Suprapubic skin (tissue), 4 donors: ENCODE measurements at regions not wholly inside any gene's neighbourhood (a gene's known extent, or its start where the extent isn't known, plus 50 kb on each side); places are given as distances from the start of the nearest gene placed in this dataset.

Experiments
- DNase-seq, 2 donors: peaks; one replicate each; pipeline ENCODE4 v3.0.0-alpha.2; 2019; ENCODE audit warnings: low spot score in 2 of 2
- H3K27ac ChIP-seq: fragments of 200-600 bp; sonication (generic); one replicate; pipeline ENCODE4 v1.5.1; 2019
- H3K27me3 ChIP-seq: fragments of 200-600 bp; sonication (generic); one replicate; pipeline ENCODE4 v1.5.1; 2019
- H3K36me3 ChIP-seq: fragments of 200-600 bp; sonication (generic); one replicate; pipeline ENCODE4 v1.5.1; 2019
- H3K4me1 ChIP-seq: fragments of 200-600 bp; sonication (generic); one replicate; pipeline ENCODE4 v1.5.1; 2019
- H3K4me3 ChIP-seq: fragments of 200-600 bp; sonication (generic); one replicate; pipeline ENCODE4 v1.5.1; 2019; ENCODE audit warnings: mild to moderate bottlenecking
- H3K9me3 ChIP-seq: fragments of 200-600 bp; sonication (generic); one replicate; pipeline ENCODE4 v1.5.1; 2019
- EP300 ChIP-seq: sonication (generic); formaldehyde crosslinking; IDR thresholded peaks from one replicate; pipeline ENCODE4 v1.6.1; 2017; ENCODE audit warnings: antibody characterized with exemption
- POLR2A ChIP-seq, 2 donors: fragments of 450-650 bp; IDR thresholded peaks; one replicate each; pipeline ENCODE4 v1.6.1; 2017; ENCODE audit warnings: antibody characterized with exemption in 2 of 2, mild to moderate bottlenecking in 2 of 2, moderate library complexity in 2 of 2
- POLR2AphosphoS5 ChIP-seq, 3 donors: sonication (generic); formaldehyde crosslinking; IDR thresholded peaks; one replicate each; pipeline ENCODE4 v1.6.1; 2017; ENCODE audit warnings: antibody characterized with exemption in 3 of 3
- whole genome bisulfite sequencing: methylation state at CpG from one replicate; pipeline ENCODE4 v1.1.5; 2018; 5-methylcytosine and 5-hydroxymethylcytosine counted together
- TF ChIP-seq, protein P1 (sequence below), 2 donors: fragments of 200-600 bp in 1 of 2; fragments of 450-650 bp in 1 of 2; sonication (generic) in 1 of 2; IDR thresholded peaks; one replicate each; pipeline ENCODE4 v1.5.1; 2016 to 2019; ENCODE audit warnings: antibody characterized with exemption in 2 of 2, mild to moderate bottlenecking in 1 of 2, moderate library complexity in 1 of 2

DNA sequence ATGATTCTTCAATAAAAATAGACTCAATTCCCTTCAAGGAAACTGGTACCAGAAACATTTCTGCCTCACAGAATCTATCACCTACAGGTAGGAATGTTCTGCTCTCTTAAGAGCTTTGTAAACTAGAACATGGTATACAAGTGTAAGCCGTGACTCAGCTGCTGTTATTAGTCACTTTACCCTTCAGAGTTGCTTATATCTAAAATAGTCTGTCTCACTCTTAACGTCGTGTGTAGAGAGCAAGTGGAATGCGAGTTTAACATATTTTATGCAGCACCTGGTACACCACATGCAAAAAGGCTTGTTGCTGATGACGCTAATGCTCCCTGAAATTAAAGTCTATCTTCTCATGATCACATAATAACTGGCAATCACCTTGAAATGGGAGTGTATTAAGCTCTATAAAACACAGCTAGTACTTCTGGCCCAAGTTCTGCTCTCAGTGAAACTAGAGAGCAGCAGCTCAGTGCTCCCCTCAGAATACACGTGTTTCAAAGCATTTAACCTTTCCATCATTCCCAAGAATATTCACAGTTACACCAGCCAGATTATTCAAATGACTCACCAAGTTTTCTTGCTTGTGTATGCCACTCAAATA, 420.0 kb downstream of the ZEB2 start:
- Histone ChIP-seq H3K4me3 (no peak overlapping the region), H3K36me3 (no peaks in the 10 kb centered on the region), H3K4me1 (no peaks in the 10 kb centered on the region), H3K27ac (no peak overlapping the region), H3K9me3 (peaks cover 3% of the 10 kb centered on the region), H3K27me3 (no peaks in the 10 kb centered on the region)
- 75% methylated on average over 6 of the region's 6 CpGs for WGBS
- TF ChIP-seq POLR2AphosphoS5 (IDR thresholded peaks at IDR 0.05) (no peak), EP300 (no peak), POLR2A (IDR thresholded peaks at IDR 0.05) (no peak)
- TF ChIP-seq, protein P1, sequence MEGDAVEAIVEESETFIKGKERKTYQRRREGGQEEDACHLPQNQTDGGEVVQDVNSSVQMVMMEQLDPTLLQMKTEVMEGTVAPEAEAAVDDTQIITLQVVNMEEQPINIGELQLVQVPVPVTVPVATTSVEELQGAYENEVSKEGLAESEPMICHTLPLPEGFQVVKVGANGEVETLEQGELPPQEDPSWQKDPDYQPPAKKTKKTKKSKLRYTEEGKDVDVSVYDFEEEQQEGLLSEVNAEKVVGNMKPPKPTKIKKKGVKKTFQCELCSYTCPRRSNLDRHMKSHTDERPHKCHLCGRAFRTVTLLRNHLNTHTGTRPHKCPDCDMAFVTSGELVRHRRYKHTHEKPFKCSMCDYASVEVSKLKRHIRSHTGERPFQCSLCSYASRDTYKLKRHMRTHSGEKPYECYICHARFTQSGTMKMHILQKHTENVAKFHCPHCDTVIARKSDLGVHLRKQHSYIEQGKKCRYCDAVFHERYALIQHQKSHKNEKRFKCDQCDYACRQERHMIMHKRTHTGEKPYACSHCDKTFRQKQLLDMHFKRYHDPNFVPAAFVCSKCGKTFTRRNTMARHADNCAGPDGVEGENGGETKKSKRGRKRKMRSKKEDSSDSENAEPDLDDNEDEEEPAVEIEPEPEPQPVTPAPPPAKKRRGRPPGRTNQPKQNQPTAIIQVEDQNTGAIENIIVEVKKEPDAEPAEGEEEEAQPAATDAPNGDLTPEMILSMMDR (IDR thresholded peaks at IDR 0.05) = no peak
- no peak for DNase-seq

DNA sequence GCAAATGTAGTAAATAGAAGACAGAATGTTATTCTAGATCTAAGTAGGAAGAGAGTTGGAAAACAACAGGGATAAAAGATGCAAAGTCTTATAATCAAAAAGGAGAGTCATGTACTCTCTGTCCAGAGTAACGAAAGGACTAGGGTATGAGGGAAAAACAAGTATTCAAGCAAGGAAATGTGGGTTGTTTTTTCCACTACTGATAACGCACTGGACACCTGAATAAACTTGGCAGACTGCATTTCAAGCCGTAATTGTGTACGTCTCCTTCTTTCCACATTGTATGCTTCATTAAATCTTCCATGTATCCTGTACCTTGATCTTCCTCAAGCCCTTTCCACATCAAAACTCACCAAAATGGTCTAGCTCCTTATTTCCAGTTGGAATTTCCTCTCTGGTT, 420.6 kb downstream of the ZEB2 start:
- peaks cover under 1% of the 10 kb centered on the region for H3K9me3 ChIP-seq
- no peaks in the 10 kb centered on the region for H3K36me3 ChIP-seq
- H3K27me3 ChIP-seq = no peaks in the 10 kb centered on the region
- TF ChIP-seq POLR2A (IDR thresholded peaks at IDR 0.05) = no peak
- no peak for TF ChIP-seq EP300
- TF ChIP-seq, protein P1 (IDR thresholded peaks at IDR 0.05) = no peak
- TF ChIP-seq POLR2AphosphoS5 (IDR thresholded peaks at IDR 0.05) = no peak
- H3K4me3 ChIP-seq = no peak overlapping the region
- WGBS = 92% methylated on average over 4 of the region's 4 CpGs
- no peak for DNase-seq
- H3K27ac ChIP-seq = no peak overlapping the region
- no peaks in the 10 kb centered on the region for H3K4me1 ChIP-seq

DNA sequence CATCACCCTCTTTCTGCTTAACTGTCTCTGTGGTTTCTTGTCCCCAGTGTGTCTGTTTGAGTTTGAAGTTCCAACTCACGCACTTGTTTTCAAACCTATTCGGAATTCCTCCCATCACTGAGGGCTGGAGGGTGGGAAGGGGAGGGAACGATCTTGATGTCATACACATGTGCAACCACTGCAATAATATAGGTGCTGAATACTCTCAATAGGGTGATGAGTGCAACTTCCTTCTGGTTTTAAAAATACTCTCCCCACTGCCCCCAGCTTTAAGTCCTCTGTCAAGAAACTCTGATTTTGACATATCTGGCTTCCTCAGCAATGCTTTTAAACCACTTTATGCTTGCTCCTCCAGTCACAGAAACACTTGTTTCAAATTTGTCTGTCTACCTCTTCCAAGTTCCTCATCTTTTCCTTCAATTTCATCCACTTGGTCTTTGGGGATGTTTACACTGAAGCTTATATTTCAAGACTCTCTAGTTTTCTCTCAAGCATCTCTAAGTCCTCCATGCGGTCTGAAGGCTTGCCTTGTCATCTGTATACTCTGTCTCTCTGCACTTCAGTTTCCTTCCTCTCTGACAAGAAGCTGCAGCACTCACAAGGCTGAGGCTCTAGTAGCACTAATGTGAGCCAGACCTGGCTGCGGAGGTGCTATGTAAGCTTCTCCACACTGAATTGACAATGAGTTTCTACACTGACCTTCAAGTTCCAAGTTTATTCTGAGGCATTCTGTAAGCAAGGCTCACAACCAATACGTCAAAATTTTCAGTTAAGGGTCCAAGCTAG, 422.3 kb downstream of the ZEB2 start:
- Histone ChIP-seq H3K27ac (no peak overlapping the region), H3K9me3 (no peaks in the 10 kb centered on the region), H3K36me3 (no peaks in the 10 kb centered on the region), H3K4me1 (no peaks in the 10 kb centered on the region), H3K27me3 (no peaks in the 10 kb centered on the region), H3K4me3 (no peak overlapping the region)
- 81% methylated on average over 6 of the region's 6 CpGs for WGBS
- TF ChIP-seq POLR2AphosphoS5 (IDR thresholded peaks at IDR 0.05) (no peak), POLR2A (IDR thresholded peaks at IDR 0.05) (no peak), EP300 (no peak)
- TF ChIP-seq, protein P1 (IDR thresholded peaks at IDR 0.05) = no peak
- no peak for DNase-seq

DNA sequence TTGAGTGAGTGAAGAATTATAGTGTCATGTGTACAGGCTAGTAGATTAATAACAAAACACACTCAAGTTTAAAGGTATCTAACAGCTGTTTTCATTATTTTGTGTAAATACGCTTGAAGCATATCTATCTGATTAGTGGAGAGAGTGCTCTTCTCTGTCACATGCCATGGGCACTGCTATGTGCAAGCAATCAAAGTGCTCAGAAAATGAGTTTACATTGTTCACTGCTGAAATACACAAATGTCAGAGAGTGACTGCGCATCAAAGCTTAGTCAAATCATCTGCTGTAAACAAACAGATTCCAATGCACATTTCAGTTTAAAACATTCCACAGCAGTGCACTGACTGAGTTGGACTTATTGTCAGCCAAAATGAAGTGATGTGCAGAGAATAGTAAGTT, 423.4 kb downstream of the ZEB2 start:
- no peaks in the 10 kb centered on the region for H3K9me3 ChIP-seq
- no peak overlapping the region for H3K4me3 ChIP-seq
- no peaks in the 10 kb centered on the region for H3K4me1 ChIP-seq
- WGBS = 75% methylated on average over 2 of the region's 2 CpGs
- H3K36me3 ChIP-seq = no peaks in the 10 kb centered on the region
- no peaks in the 10 kb centered on the region for H3K27me3 ChIP-seq
- TF ChIP-seq, protein P1 (IDR thresholded peaks at IDR 0.05) = no peak
- TF ChIP-seq POLR2AphosphoS5 (IDR thresholded peaks at IDR 0.05) (no peak), POLR2A (IDR thresholded peaks at IDR 0.05) (no peak), EP300 (no peak)
- no peak overlapping the region for H3K27ac ChIP-seq
- no peak for DNase-seq

DNA sequence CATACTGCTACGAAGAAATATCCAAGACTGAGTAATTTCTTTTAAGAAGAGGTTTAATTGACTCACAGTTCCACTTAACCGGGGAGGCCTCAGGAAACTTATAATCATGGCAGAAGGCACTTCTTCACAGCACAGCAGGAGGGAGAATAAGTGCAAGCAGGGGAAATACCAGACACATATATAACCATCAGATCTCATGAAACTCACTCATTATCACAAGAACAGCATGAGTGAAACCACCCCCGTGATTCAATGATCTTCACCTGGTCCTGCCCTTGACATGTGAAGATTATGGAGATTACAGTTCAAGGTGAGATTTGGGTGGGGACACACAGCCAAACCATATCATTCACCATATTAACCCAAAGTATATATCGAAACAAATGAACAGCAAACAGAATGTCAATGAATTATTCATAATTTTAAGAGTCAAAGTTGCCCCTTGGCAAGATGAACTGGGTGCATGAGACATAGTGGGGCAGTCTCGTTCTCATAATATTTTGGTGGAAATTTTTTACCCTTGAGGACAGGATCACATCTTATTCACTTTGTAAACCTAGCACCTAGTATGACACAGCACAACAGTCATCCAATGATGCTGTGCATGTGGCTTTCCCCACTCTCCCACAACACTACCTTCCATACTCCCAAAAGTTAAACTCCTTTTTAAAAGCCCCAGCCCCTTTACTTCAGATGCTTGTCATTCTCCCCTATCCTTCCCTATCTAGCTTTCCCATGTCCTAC, 425.3 kb downstream of the ZEB2 start:
- TF ChIP-seq POLR2AphosphoS5 (IDR thresholded peaks at IDR 0.05) = no peak
- TF ChIP-seq, protein P1 (IDR thresholded peaks at IDR 0.05) = no peak
- no peak for TF ChIP-seq POLR2A (IDR thresholded peaks at IDR 0.05)
- no peak for TF ChIP-seq EP300
- DNase-seq = no peak
- Histone ChIP-seq H3K4me3 (no peak overlapping the region), H3K9me3 (no peaks in the 10 kb centered on the region), H3K4me1 (no peaks in the 10 kb centered on the region), H3K27me3 (no peaks in the 10 kb centered on the region), H3K27ac (no peak overlapping the region), H3K36me3 (no peaks in the 10 kb centered on the region)
- WGBS = 94% methylated on average over 5 of the region's 5 CpGs
